ENCODE measurements at regions not wholly inside any gene's neighbourhood (a gene's known extent, or its start where the extent isn't known, plus 50 kb on each side); places are given as distances from the start of the nearest gene placed in this dataset.
"Not testable (repeated sequence)": the region's sequence is repeated elsewhere in the genome, so short reads cannot be mapped to it uniquely, and the experiment has no call there.

DNA sequence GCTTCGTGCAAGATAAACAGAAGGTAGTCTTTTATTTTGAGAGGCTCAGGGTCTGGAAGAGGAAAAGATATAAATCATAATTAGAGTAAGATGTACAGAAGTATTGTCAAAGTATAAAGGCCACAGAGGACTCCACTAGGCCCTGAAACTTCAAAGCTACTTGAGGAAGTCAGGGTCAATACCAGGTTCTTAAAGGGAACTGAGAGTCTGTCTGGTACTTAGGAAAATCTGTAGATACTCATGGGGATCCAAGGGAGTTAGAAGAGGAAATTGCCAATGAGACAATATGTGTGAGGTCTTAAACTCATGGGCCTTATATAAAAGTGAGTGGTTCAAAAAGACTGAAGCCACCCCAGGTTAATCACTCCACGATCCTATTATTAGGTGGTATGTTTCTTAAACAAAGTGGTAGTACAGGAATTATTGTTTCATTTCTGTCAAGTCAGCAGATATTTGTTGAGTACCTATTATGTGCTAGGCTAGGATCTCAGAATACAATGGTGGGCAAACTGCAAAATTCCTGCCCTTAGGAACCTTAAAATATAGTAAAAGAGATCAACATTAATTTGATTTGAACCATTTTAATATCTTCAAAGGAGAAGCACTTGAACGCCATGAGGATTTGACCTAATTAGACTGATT is 314.6 kb downstream of the ADAMTS20 start:
- no peak overlapping the region for H3K27ac ChIP-seq
- TF ChIP-seq, protein P1, sequence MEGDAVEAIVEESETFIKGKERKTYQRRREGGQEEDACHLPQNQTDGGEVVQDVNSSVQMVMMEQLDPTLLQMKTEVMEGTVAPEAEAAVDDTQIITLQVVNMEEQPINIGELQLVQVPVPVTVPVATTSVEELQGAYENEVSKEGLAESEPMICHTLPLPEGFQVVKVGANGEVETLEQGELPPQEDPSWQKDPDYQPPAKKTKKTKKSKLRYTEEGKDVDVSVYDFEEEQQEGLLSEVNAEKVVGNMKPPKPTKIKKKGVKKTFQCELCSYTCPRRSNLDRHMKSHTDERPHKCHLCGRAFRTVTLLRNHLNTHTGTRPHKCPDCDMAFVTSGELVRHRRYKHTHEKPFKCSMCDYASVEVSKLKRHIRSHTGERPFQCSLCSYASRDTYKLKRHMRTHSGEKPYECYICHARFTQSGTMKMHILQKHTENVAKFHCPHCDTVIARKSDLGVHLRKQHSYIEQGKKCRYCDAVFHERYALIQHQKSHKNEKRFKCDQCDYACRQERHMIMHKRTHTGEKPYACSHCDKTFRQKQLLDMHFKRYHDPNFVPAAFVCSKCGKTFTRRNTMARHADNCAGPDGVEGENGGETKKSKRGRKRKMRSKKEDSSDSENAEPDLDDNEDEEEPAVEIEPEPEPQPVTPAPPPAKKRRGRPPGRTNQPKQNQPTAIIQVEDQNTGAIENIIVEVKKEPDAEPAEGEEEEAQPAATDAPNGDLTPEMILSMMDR (IDR thresholded peaks at IDR 0.05; ENCODE audit: low read depth, low read length): no peak

DNA sequence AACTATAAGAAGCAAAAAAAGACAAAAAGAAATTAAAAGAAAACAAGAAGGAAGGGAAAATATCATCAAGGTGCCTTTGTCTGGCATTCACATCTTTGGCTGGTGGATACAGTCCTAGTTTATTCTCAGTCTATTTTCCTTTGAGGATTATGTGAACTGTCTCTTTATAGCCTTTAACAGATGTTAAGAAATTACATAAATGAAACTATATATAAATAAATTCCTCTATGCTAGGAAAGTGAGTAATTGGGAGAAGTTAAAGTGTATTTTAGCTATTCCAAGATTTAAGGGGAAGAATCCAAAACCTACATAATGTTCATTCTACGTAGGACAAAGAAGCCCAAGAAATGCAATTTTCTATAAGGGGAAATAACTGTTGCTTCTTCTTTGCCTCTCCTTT is 316.3 kb downstream of the ADAMTS20 start:
- Histone ChIP-seq H3K4me1 (ENCODE audit: low read depth) (peaks cover 5% of the 10 kb centered on the region), H3K27ac (no peak overlapping the region), H3K27me3 (no peaks in the 10 kb centered on the region), H3K36me3 (no peaks in the 10 kb centered on the region), H3K4me3 (no peak overlapping the region), H3K9me3 (ENCODE audit: low read depth) (no peaks in the 10 kb centered on the region)
- TF ChIP-seq, protein P1 (IDR thresholded peaks at IDR 0.05; ENCODE audit: low read depth, low read length): no peak
- DNase-seq (ENCODE audit: low read depth in 1 of 2, low spot score in 1 of 2): no peak

More for the DNA sequence above, 314.6 kb downstream of the ADAMTS20 start:
- Histone ChIP-seq H3K4me1 (ENCODE audit: low read depth) (peaks cover 9% of the 10 kb centered on the region), H3K9me3 (ENCODE audit: low read depth) (no peaks in the 10 kb centered on the region), H3K4me3 (no peak overlapping the region), H3K36me3 (no peaks in the 10 kb centered on the region), H3K27me3 (no peaks in the 10 kb centered on the region)
- no peak for DNase-seq (ENCODE audit: low read depth in 1 of 2, low spot score in 1 of 2)

DNA sequence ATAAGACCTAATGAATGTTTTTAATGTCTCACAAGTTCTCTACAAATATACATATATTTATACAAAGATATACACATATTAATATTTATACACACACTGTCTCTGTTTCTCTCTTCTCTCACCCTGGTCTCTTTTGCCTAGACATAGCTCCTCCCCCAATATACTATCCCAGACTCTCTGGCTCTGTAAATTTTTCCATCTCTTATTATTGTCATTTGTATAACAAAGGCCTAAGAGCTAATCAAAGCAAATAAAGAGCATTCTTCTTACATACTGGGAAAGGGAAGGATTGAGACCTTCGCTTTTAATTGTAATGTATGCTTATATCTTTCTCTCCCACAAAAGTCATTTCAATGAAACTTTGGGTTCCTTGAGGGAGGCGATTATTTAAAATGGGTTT is 318.1 kb downstream of the ADAMTS20 start:
- H3K27ac ChIP-seq: no peak overlapping the region
- H3K27me3 ChIP-seq: no peaks in the 10 kb centered on the region
- no peak overlapping the region for H3K4me3 ChIP-seq
- no peak for DNase-seq (ENCODE audit: low read depth in 1 of 2, low spot score in 1 of 2)
- H3K9me3 ChIP-seq (ENCODE audit: low read depth): no peaks in the 10 kb centered on the region
- no peaks in the 10 kb centered on the region for H3K36me3 ChIP-seq
- TF ChIP-seq, protein P1 (IDR thresholded peaks at IDR 0.05; ENCODE audit: low read depth, low read length): no peak
- H3K4me1 ChIP-seq (ENCODE audit: low read depth): peaks cover 5% of the 10 kb centered on the region

DNA sequence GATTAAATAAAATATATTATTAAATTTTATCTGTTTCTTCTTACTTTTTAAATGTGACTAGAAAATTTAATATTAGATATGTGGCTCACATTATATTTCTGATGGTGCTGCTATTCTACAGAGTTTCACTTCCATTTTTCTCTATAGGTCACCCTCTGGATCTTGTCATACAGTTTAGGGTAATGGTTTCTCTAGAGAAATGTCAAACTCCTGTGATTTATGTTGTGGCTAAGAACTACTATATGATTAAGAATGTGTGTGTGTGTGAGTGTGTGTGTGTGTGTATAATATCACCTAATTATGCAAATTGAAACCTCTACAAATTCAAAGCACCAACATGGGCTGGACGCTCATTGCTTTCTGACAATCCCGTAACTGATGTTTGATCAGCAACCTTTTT is 325.9 kb downstream of the ADAMTS20 start:
- Histone ChIP-seq H3K27me3 (no peaks in the 10 kb centered on the region), H3K4me1 (ENCODE audit: low read depth) (no peaks in the 10 kb centered on the region), H3K9me3 (ENCODE audit: low read depth) (no peaks in the 10 kb centered on the region), H3K36me3 (no peaks in the 10 kb centered on the region), H3K27ac (no peak overlapping the region), H3K4me3 (no peak overlapping the region)
- TF ChIP-seq, protein P1 (IDR thresholded peaks at IDR 0.05; ENCODE audit: low read depth, low read length): no peak
- no peak for DNase-seq (ENCODE audit: low read depth in 1 of 2, low spot score in 1 of 2)

DNA sequence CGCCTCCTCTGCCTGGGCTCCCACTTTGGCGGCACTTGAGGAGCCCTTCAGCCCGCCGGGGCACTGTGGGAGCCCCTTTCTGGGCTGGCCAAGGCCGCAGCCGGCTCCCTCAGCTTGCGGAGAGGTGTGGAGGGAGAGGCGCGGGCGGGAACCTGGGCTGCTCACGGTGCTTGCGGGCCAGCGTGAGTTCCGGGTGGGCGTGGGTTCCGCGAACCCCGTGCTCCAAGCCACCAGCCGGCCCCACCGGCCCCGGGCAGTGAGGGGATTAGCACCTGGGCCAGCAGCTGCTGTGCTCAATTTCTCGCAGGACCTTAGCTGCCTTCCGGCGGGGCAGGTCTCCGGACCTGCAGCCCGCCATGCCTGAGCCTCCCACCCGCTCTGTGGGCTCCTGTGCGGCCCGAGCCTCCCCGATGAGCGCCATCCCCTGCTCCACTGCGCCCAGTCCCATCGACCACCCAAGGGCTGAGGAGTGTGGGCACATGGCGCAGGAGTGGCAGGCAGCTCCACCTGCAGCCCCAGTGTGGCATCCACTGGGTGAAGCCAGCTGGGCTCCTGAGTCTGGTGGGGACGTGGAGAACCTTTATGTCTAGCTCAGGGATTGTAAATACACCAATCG is 327.7 kb downstream of the ADAMTS20 start:
- H3K27me3 ChIP-seq; DNase-seq (ENCODE audit: low read depth in 1 of 2, low spot score in 1 of 2); H3K4me1 ChIP-seq (ENCODE audit: low read depth); H3K36me3 ChIP-seq; H3K27ac ChIP-seq; H3K4me3 ChIP-seq; H3K9me3 ChIP-seq (ENCODE audit: low read depth): not testable (repeated sequence)

DNA sequence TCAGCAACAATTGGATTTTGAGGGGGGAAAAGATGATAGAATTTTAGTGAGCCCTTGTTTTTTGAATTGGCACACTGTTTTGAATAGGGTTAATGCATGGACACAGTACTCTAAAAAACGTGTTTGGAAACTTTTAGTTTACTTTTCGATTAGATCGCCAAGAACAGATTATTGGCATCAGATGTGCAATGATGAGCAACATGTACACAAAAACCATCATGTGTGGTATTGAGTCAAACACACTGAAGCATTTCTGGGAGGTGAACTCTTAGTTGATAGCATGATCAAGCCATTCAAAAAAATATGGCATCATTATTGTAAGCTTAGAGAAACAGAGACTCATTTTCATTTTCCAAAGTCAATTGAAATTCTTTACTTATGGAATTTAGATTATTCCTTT is 329.2 kb downstream of the ADAMTS20 start:
- no peaks in the 10 kb centered on the region for H3K36me3 ChIP-seq
- TF ChIP-seq, protein P1 (IDR thresholded peaks at IDR 0.05; ENCODE audit: low read depth, low read length): no peak
- H3K9me3 ChIP-seq (ENCODE audit: low read depth): no peaks in the 10 kb centered on the region
- no peak overlapping the region for H3K27ac ChIP-seq
- H3K4me3 ChIP-seq: no peak overlapping the region
- no peaks in the 10 kb centered on the region for H3K4me1 ChIP-seq (ENCODE audit: low read depth)
- H3K27me3 ChIP-seq: no peaks in the 10 kb centered on the region
- DNase-seq (ENCODE audit: low read depth in 1 of 2, low spot score in 1 of 2): no peak
